DMS79 treated with DMSO at 0.1 percent for 48 hours (cell line): ENCODE measurements at regions not wholly inside any gene's neighbourhood (a gene's known extent, or its start where the extent isn't known, plus 50 kb on each side); places are given as distances from the start of the nearest gene placed in this dataset.
A peak's percentile ranks its signal among the peaks of the same experiment; 100 is the strongest.
"Not testable (repeated sequence)": the region's sequence is repeated elsewhere in the genome, so short reads cannot be mapped to it uniquely, and the experiment has no call there.

Experiments
- DNase-seq: peaks from one replicate; lab custom pipeline; 2025; lab: John Stamatoyannopoulos, UW

DNA sequence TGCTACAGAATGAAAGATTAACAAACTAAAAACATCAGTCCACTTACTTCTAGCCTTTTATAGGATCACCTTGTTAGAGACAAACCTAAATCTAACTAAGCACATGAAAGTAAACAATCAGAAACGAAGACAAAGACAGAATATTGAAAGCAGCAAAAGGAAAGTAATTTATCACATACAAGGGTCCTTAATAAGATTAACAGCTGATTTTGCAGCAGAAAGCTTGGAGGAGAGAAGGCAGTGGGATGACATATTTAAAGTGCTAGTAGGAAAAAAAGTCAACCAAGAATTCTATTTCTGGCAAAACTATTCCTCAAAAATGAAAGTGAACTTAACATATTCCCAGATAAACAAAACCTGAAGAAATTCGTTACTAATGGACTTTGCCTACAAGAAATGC is 286.4 kb downstream of the RWDD3 start:
- DNase-seq: no peak

DNA sequence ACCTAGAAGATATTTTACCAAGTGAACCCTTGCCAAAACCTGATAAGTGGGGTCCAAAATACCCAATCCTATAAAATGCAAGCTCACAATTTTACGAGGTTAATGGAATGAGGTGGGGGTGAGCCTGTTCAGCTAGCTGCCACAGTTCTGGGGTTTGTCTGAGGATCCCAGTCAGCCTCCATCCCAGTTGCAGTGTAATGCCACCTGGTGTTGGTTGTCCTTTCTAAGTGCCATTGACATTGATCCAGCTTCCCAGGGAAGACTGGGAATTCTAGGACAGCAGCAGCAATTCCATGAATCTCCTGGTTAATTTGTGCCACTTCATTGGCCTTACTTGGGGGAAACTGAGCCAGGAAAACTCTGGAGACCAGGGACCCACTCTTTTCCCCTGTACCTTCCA is 298.3 kb downstream of the RWDD3 start:
- no peak for DNase-seq

- DNase-seq: no peak
Measured at GRCh38 chr1:95534985-95535384, 301.0 kb downstream of the RWDD3 start.

DNA sequence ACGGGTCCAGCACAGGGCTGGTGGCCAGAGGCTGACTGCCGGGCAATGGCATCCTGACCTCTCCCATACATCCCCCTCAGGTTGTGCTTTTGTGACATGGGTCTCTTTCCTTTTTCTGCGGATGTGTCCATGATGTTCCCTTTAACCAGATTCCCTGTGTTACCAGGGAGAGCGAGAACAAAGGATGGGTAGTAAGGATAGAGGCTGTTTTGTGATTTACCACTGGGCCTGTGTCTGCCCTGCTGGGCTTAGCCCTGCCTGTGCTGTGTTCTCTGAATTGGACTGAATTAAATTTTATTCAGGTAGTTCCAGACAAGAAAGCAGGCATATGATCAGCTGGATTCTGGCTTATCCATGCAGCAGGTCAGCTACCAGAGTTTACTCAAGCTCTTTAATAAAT is 301.6 kb downstream of the RWDD3 start:
- DNase-seq: no peak

GRCh38 chr1:95536501-95536900 is 302.5 kb downstream of the RWDD3 start:
- no peak for DNase-seq

- DNase-seq: no peak
Measured at GRCh38 chr1:95537176-95537575, 303.2 kb downstream of the RWDD3 start.

DNA sequence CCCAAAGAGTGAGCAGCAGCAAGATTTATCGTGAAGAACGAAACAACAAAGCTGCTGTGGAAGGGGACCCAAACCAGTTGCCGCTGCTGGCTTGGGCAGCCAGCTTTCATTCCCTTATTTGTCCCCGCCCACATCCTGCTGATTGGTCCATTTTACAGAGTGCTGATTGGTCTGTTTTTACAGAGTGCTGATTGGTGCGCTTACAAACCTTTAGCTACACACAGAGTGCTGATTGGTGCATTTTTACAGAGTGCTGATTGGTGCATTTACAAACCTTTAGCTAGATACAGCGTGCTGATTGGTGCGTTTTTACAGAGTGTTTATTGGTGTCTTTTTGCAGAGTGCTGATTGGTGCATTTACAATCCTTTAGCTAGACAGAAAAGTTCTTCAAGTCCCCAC is 304.2 kb downstream of the RWDD3 start:
- not testable (repeated sequence) for DNase-seq

DNA sequence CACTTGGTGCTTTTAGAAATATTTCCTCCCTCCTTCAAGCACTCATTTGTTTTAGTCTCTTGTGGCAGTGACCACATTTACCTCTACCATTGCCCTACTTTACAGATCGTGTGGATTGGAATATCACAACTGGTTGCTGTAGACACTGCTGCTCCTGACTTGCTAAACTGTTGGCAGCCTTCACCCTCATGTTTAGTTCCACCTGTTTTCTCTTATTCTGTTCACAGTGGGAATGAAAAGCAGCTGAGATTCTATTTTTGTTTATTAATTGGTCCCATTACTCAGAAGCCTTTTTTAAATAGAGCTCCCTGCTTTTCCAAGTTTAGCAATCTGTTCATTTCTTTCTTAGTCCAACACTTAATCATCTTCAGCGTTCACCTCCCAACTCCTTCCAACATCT is 308.9 kb downstream of the RWDD3 start:
- DNase-seq: no peak

GRCh38 chr1:95547005-95547404 is 313.0 kb downstream of the RWDD3 start:
- DNase-seq: no peak

DNA sequence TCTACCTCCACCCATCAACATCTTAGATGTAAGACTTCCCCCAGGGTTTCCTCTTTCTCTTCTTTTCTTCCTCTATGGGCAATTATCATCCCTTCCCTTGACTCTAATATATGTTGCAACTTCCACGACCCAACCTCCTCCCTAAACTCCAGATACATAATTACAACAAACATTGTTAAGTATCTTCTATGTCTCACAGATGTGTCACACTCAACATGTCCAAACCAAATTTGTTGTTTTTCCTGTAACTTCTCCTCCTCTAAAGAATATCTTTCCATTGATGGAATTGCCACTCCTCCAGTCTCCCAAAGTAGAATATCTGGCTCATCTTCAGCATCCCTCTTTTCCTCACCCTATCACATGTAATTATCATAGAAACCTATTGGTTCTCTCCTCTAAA is 314.2 kb downstream of the RWDD3 start:
- DNase-seq: no peak

DNA sequence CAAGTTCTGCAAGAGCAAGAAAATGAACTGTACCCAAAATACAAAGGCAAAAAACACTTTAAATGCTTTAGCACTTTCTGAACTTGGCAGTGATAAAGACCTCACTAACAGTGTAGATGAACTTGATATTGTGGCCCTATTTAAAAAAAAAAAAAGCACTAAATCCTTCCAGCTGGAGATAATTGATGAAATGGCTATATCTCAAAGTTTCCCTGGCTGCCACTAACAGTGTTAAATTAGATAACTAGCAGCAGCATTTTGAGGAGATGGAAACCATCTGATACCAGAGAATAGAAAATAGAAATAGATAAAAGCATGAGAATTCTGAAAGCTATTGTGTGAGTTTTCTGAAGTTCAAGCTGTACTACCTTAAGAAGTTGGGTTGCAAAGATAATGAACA is 317.2 kb downstream of the RWDD3 start:
- no peak for DNase-seq

GRCh38 chr1:95553595-95553994 is 319.6 kb downstream of the RWDD3 start:
- no peak for DNase-seq

DNA sequence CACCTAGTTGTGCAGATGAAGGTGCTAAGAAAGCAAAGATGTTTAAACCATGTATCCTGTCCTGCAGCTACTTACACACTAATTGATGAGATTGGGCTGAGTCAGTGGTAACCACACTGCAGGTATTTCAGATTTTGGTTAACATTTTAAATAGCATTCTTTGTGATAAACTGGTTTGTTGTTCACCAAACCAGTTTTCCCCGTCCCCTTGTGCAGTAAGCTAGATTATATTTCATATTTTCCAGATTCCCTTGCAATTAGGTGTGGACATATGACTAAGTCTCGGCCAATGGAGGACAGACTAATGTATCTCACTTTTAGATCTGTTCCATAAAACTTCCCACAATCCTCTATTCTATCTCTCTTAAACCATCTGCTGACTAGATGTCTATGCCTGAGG is 320.4 kb downstream of the RWDD3 start:
- no peak for DNase-seq

DNA sequence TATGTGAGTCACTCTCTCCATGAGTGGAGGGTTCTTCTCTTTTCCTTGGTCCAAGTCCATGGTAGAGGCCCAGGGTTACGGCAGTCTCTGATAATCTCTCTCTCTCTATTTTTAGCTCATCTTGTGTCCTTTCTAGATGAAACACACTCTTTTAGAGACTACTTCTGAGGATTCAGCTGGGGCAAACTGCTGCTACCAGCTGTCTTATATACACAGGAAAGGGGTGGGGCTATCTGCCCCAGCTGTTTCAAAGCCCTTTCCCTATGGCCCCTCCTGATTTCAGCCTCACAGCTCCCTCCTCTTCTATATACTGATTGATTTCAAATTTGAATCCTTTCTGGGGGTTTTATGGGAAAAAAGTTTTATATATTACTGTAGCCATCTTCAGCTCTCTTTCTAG is 324.8 kb downstream of the RWDD3 start:
- DNase-seq: no peak

- no peak for DNase-seq
Measured at GRCh38 chr1:95561346-95561745, 327.3 kb downstream of the RWDD3 start.

DNA sequence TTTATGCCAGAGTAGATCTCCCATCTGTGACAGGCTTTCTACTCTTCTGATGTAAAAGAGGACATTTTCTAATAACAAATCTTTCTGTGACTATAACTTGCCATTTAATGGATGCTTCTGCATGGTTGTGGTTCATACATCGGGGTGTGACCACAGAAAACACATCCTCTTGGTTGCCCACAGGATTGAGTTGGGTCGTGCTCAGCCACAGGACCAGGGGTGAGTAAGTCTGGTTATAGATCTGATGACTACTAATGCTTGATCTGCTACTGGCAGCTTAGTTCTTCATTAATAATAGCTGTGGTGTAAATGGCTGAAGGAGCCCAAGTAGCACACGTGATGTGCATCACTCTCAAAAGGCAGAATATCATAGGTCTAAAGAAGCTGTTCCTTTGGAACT is 328.2 kb downstream of the RWDD3 start:
- no peak for DNase-seq

DNA sequence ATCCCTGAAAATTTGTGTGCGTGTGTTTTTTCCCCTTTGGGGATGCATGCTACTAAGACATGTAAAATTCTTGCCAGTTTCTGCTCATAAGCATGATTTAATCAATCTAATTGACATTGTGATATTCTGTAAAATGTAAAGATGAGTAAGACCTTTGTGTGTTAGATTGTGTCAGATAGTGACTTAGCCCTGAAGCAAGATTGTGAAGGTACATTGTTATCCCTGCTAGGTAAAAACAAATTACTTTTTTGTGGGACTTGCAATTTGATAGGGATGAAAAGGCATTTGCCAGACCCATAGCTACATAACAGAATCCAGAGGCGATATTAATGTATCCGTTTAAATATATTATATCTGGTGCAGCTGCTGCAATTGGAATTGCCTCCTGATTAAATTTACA is 338.0 kb downstream of the RWDD3 start:
- DNase-seq: no peak

GRCh38 chr1:95572962-95573361 is 339.0 kb downstream of the RWDD3 start:
- DNase-seq: no peak

DNA sequence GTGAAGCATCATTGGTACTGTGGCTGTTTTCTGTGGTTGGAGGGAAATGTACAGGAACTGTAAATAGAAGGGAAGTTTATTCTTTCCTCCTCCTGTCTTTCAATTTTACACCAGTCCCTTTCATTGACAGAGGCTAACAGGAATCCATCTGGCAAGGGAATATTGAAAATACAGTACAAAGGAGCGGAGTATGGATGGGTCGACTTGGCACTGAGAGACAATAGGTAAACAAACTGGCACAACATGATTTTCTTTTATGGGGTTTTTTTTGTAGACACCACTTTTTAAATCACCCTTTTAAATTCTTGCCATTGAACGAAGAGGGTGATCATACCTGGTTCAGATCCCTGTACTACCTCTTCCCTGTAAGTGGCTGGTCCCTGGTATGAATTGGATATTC is 341.3 kb downstream of the RWDD3 start:
- no peak for DNase-seq

DNA sequence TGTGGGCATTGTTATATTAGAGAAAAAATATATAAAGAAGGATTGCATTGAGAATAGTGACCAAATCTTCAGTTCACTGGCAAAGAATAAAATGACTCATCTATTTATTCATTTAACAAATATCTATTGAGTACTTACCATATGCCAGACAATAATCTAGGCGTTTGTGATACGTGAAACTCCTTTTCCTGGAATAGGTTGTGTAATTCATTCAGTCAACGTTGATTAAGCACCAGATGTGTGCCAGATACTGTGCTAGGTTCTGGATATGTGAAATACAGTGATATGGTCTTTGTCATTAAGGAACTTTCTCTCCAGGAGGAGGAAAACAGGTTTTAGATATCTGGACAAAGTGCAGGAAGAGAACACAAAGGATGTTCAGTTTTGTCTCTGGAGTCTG is 344.5 kb downstream of the RWDD3 start:
- DNase-seq: no peak

DNA sequence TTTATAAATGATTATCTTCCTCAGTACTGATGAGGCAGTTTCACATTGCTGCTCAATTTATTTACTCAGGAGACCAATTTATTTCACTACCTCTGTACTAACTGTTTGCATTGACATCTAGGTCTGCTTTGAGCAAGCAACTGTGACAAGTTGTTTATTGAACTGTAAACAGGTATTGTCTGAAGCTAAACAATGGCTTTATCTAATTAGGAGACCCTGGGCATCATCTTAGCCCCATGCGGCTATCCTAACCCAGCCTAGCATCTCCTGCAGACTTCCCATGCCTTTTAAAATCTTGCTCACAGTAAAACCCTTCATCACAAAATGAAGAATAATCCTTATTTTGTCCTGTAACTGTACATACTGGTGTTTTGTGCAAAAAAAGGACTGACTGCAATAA is 348.2 kb downstream of the RWDD3 start:
- no peak for DNase-seq

- DNase-seq: peak; percentile 13
Measured at GRCh38 chr1:95582746-95583145, 348.7 kb downstream of the RWDD3 start.

DNA sequence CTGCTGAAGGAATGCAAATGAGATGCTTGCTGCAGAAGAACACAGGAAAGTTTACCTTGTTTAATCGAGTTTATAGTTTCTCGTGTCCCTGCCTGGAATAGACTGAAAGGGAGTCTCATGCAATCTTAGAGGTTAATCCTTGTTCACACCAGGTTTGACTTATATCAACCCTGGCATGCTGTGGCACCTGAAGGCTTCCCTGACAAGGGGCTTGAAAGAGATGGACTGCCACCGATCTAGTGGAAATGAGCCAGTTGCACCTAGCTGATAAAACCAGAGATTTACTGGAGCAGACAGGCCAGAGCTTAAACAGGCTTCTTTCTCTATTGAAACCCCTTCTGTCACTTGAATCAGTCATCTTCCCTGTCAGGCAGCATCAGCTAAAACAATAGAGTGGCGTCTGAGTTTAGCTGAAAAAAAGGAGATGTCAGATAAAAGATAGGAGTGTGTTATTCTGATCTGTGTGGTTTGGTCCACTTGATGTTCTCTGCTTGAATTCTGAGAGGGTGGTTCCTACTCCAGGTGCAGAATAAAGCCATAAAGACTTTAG is 349.7 kb downstream of the RWDD3 start:
- DNase-seq: no peak

DNA sequence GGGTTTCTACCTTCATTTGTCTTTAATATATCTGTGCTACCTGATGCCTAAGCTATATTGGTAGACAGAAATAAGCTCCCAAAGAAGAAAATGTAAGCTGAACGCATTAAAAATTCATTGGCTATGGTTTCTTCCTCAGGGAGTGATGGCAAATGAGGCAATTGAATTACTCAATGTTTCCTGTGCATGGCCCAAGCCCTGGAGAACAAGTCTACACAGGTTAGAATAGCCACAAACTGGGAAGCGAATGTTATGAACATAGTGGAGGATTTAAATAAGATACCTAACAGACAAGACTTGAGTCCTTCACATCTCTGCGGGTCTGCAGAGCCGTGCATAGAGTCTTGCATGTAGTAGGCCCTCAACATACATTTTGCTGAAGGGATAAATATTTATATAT is 350.3 kb downstream of the RWDD3 start:
- peak; percentile 70 for DNase-seq

- no peak for DNase-seq
Measured at GRCh38 chr1:95604771-95605170, 370.8 kb downstream of the RWDD3 start.
